NCI-H2171 (cell line): ENCODE measurements at regions not wholly inside any gene's neighbourhood (a gene's known extent, or its start where the extent isn't known, plus 50 kb on each side); places are given as distances from the start of the nearest gene placed in this dataset.

ENCODE experiments used
- DNase-seq: peaks from one replicate; lab custom pipeline; 2025; lab: John Stamatoyannopoulos, UW

- no peak for DNase-seq
These were observed 146.5 kb downstream of the GLI2 start for GRCh38 chr2:120881981-120882788.

- DNase-seq: no peak
These were observed 148.2 kb downstream of the GLI2 start for GRCh38 chr2:120883607-120884440.

- no peak for DNase-seq
These were observed 149.0 kb downstream of the GLI2 start for GRCh38 chr2:120884472-120885290.

- DNase-seq: no peak
These were observed 149.7 kb downstream of the GLI2 start for GRCh38 chr2:120885321-120885720.

DNA sequence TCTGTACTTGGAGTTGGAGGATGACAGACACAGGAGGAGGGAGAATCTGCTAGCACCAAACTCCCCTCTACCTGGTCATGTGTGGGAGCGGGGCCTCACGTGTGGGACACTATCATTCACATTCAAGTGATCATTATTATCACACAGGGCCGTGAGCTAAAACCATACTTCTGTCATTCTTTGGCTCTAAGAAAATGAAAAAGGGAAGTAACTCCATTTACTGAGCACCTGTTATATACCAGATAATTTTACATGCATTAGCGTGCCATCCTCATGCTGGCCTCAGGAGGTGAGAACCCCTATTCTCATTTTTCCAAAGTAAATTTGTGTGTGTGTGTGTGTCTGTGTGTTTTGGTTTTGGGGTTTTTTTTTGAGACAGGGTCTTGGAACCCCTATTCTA lies 150.1 kb downstream of the GLI2 start:
- no peak for DNase-seq

GRCh38 chr2:120886534-120887319 lies 151.1 kb downstream of the GLI2 start:
- DNase-seq: no peak

GRCh38 chr2:120887320-120887697 lies 151.6 kb downstream of the GLI2 start:
- DNase-seq: no peak

DNA sequence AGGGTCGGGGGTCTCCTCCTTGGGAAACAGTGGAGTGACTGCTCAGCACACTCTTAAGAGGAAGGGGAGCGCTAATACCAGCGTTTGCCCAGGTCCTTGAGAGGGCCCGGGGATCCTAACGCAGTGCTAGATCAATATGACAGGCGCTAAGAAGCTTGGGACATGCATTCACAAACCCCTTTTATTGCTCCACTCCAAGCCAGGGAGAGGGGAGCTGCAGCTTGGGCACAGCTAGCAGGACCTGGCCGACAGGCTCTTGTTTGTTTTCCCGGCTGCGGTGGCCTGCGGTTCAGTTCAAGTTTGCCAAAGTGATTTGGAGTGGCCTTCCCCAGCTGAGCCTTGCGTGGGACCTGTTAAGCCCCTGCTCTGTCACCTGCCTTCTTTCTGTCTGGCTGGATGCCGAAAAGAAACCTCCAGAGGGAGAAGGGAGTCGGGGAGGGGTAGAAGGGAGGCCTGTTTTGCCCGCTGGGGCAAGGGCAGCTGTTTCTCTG lies 152.1 kb downstream of the GLI2 start:
- no peak for DNase-seq

- no peak for DNase-seq
These were observed 153.2 kb downstream of the GLI2 start for GRCh38 chr2:120888851-120889250.

DNA sequence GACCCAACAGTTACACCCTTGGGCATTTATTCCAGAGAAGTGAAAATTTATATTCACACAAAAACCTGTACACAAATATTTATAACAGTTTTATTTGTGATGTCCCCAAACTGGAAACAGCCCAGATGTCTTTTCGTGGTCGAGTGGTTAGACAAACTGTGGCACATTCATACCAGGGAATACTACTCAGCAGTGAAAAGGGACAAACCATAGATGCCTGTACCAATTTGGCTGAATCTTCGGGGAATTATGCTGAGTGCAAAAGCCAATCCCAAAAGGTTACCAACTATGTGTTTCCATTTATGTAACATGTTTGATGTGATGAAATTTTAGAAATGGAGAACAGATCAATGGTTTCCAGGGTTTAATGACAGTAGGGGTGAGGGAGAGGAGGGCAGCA lies 154.3 kb downstream of the GLI2 start:
- DNase-seq: no peak

GRCh38 chr2:120890566-120891360 lies 155.1 kb downstream of the GLI2 start:
- DNase-seq: no peak

- DNase-seq: no peak
These were observed 156.8 kb downstream of the GLI2 start for GRCh38 chr2:120892271-120892966.

GRCh38 chr2:120892967-120893667 lies 157.4 kb downstream of the GLI2 start:
- DNase-seq: no peak

DNA sequence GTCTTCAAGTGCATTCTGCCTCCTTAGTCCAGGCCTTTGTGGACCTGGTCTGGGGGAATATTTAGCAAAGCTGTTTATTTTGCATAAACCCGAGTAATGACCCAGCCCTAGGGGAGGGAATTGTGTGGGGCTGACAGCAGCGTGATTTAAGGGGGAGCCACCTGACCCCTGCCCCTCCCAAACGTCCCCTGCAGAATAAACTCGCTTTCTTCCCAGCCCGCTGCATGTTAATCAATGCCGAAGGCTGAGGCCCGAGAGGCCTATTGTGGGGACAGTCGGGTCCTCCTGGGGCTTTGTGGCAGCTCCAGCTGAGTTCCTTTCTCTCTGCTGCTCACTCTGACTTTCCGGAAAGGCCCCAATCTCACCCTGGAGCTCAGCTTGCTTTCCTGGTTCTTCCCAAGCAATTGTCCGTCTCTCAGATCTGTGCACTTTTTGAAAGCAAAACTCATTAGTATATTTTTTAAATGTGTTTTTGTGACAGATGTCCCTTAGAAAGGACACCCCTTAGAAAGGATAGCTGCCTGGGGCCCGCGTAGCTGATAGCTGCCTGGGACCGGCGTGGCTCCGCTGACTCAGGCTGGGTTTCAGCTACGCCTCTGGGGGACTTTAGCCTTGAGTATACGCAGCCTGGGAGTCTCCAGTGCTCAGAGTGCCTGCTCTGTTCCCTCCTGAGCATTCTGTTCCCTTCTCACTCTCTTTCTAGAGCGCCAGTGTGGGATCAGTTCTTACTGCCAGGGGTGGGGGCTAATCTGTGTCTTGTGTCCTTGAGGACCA lies 158.3 kb downstream of the GLI2 start:
- DNase-seq: no peak

DNA sequence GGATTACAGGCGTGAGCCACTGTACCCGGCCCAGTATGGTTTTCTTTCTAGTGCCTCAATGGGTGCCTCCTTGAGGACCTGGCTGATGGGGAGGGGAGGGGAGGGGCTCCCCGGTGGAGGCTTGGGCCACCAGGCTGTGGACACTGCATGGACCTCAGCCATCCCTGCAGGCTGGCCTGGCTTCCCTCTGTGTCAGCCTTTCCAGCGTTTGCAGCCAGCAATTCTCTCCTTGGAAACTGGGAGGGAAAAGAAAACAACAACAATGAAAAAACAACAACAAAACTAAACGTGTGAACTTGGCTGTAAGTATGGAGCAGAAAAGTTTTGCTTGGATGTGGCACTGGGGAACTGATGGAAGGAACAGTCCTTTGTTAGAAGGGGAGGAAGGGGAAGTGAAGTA lies 159.3 kb downstream of the GLI2 start:
- DNase-seq: no peak

GRCh38 chr2:120896126-120896525 lies 160.5 kb downstream of the GLI2 start:
- no peak for DNase-seq

- DNase-seq: no peak
These were observed 161.2 kb downstream of the GLI2 start for GRCh38 chr2:120896901-120897300.

DNA sequence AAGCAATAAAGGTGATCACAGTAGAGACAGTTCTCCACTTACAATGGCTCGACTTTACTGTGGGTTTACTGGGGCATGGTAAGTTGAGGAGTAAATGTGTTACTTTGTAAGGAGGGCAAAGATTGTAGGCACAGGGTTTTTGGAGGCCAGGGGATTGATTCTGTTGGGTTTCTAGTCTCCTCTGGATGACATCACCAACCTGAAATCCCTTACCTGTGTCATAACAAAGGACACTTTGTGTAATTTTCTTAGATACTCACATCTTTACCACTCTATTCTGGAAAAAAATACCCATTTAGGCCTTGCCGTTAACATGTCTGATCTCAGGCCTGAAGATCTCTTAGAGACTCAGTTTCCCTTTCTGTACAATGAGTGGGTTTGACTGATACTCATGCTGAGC lies 161.7 kb downstream of the GLI2 start:
- DNase-seq: no peak

DNA sequence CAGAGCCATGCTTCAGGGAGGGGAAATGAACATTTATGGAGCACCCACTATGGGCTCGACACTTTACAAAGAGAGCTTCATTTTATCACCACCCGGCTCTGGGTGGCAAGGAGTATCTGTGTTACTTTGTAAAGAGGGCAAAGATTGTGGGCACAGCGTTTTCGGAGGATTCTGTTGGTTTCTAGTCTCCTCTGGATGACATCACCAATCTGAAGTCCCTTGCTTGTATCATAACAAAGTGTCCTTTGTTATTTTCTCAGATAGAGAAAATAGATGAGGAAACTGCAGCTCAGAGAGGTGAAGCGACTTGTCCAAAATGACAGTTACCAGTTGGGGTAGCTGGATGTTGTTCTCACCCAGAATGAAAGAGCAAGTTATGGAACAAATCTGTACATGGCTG lies 162.8 kb downstream of the GLI2 start:
- no peak for DNase-seq
